GM12891 (cell line): ENCODE measurements at regions not wholly inside any gene's neighbourhood (a gene's known extent, or its start where the extent isn't known, plus 50 kb on each side); places are given as distances from the start of the nearest gene placed in this dataset.
A peak's percentile ranks its signal among the peaks of the same experiment; 100 is the strongest.
"Not testable (repeated sequence)": the region's sequence is repeated elsewhere in the genome, so short reads cannot be mapped to it uniquely, and the experiment has no call there.

Experiments used
- DNase-seq: peaks from one replicate; pipeline ENCODE4 v3.0.0; 2011; ENCODE audit warnings: low spot score; ENCODE audit not compliant: insufficient read length
- FAIRE-seq: peaks from 2 replicates; lab custom pipeline; 2011; peaks lifted over from hg19 to GRCh38; lab: Jason Lieb, UNC
- PAX5 ChIP-seq: IDR thresholded peaks from 2 replicates; pipeline ENCODE4 v1.6.1; 2011; ENCODE audit warnings: low read length, moderate library complexity, mild to moderate bottlenecking; ENCODE audit not compliant: insufficient read depth, severe bottlenecking
- POLR2A ChIP-seq: IDR thresholded peaks from 2 replicates; pipeline ENCODE4 v1.6.1; 2011; ENCODE audit warnings: low read depth, low read length, control low read depth
- POLR2AphosphoS5 ChIP-seq: IDR thresholded peaks from 2 replicates; pipeline ENCODE4 v1.6.1; 2011; ENCODE audit warnings: low read depth, low read length, control low read depth
- POU2F2 ChIP-seq: IDR thresholded peaks from 2 replicates; pipeline ENCODE4 v1.6.1; 2011; ENCODE audit warnings: low read depth, mild to moderate bottlenecking, control low read depth, low read length, moderate library complexity
- SPI1 ChIP-seq: IDR thresholded peaks from 2 replicates; pipeline ENCODE4 v1.6.1; 2011; ENCODE audit warnings: low read depth, low read length, control low read depth
- TAF1 ChIP-seq: IDR thresholded peaks from 2 replicates; pipeline ENCODE4 v1.6.1; 2011; ENCODE audit warnings: low read depth, low read length, control low read depth

GRCh38 chr7:85895835-85896234, 709.0 kb upstream of the SEMA3D start:
- TF ChIP-seq POLR2AphosphoS5 = no peak
- no peak for TF ChIP-seq SPI1
- no peak for TF ChIP-seq TAF1
- TF ChIP-seq PAX5 = no peak
- no peak for TF ChIP-seq POLR2A
- no peak for TF ChIP-seq POU2F2
- DNase-seq = no peak
- FAIRE-seq = no peak

DNA sequence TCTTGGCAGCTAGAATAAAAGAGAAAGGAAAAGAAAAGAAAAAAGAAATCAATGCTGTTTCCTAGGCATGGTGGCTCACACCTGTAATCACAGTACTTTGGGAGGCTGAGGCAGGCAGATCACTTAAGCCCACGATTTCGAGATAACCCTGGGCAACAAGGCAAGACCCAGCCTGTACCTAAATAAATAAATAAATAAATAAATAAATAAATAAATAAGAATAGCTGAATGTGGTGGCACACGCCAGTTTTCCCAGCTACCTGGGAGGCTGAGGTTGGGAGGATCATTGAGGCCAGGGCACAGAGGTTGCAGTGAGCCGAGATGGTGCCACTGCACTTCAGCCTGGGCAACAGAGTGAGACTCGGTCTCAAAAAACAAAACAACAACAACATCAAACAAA, 705.0 kb upstream of the SEMA3D start:
- DNase-seq, FAIRE-seq: not testable (repeated sequence)

DNA sequence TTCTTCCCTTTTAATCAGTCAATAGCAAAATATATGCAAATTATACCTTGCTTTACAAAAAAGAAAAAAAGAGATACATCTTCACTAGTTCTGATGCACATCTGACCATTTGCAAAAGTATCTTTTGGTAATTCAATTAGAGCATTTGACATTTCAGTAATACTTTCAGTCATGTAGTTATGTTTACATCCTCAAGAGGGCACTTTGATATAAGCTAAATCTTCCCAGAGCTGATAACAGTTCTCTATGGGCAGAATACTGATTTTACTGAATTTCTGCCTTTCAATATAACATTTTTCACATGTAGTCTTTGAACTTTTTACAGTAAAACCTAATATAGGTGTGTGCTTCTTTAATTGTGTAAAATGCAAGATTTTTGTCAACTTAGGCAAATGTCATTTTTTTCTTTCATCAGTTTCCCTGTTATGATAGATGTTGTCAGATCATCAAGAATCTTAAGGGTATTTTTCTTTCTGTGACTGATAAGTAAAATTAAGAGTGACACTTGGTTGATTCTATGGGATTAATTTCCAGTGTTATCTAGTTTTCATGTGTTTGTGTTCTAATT, 703.5 kb upstream of the SEMA3D start:
- DNase-seq = no peak
- FAIRE-seq = peak; percentile 57
- TF ChIP-seq POLR2A (no peak), PAX5 (no peak), SPI1 (no peak), POU2F2 (no peak), POLR2AphosphoS5 (no peak), TAF1 (no peak)

- FAIRE-seq (no peak), DNase-seq (no peak)
- TF ChIP-seq TAF1 = no peak
- TF ChIP-seq POU2F2 = no peak
- TF ChIP-seq POLR2AphosphoS5 = no peak
- TF ChIP-seq POLR2A = no peak
- no peak for TF ChIP-seq PAX5
- no peak for TF ChIP-seq SPI1
Measured at GRCh38 chr7:85887133-85887532, 700.3 kb upstream of the SEMA3D start.

DNA sequence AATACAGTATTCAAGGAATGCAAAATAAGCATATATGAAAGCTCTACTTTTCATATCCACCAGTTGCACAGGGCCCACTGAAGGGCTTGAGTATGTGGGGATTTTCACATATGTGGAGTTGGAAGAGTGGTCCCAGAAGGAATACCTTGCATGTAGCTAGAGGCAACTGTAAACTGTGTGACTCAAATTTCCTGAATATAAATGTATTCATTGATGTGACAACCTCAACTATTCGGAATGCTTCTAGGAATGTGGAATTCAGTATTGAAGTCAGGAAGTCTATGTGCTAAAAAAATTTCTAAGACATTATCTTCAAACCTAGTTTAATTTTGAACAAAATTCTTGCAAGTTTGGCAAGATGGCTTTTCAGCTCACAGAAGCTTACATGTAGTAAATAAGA, 695.5 kb upstream of the SEMA3D start:
- TF ChIP-seq PAX5 = no peak
- no peak for TF ChIP-seq POLR2AphosphoS5
- TF ChIP-seq SPI1 = no peak
- no peak for TF ChIP-seq POU2F2
- no peak for TF ChIP-seq POLR2A
- TF ChIP-seq TAF1 = no peak
- DNase-seq (no peak), FAIRE-seq (no peak)

- no peak for DNase-seq
- FAIRE-seq = no peak
- TF ChIP-seq PAX5 (no peak), POU2F2 (no peak), SPI1 (no peak), POLR2A (no peak), POLR2AphosphoS5 (no peak), TAF1 (no peak)
Measured at GRCh38 chr7:85875398-85875797, 688.5 kb upstream of the SEMA3D start.

DNA sequence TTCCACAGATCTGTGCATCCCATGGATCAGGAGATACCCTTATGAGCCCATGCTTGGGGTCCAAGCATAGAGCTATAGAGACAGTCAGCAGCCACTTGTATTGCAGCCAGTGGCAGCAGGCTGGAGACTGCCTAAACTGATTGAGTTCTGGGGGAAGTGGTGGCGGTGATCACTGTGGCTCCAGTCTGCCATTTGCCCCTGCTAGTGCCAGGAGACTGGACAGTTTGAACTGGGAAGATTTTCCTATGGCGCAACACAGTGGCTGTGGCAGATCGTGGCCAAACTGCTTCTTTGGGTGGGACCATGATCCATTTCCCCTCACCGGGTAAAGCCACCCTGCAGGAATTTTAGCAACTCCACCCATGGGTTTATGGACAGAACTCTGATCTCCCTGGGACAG, 679.7 kb upstream of the SEMA3D start:
- FAIRE-seq (no peak), DNase-seq (no peak)
- TF ChIP-seq SPI1 = no peak
- no peak for TF ChIP-seq PAX5
- no peak for TF ChIP-seq POLR2AphosphoS5
- no peak for TF ChIP-seq POLR2A
- TF ChIP-seq POU2F2 = no peak
- TF ChIP-seq TAF1 = no peak

GRCh38 chr7:85851571-85852193, 664.8 kb upstream of the SEMA3D start:
- FAIRE-seq (no peak), DNase-seq (no peak)

GRCh38 chr7:85850381-85850780, 663.5 kb upstream of the SEMA3D start:
- TF ChIP-seq POU2F2 = no peak
- no peak for TF ChIP-seq SPI1
- no peak for TF ChIP-seq PAX5
- TF ChIP-seq POLR2A = no peak
- no peak for TF ChIP-seq POLR2AphosphoS5
- no peak for TF ChIP-seq TAF1
- no peak for FAIRE-seq
- no peak for DNase-seq

More at GRCh38 chr7:85851571-85852193, 664.8 kb upstream of the SEMA3D start:
- TF ChIP-seq POLR2AphosphoS5 = no peak
- TF ChIP-seq POU2F2 = no peak
- no peak for TF ChIP-seq TAF1
- TF ChIP-seq SPI1 = no peak
- no peak for TF ChIP-seq POLR2A

DNA sequence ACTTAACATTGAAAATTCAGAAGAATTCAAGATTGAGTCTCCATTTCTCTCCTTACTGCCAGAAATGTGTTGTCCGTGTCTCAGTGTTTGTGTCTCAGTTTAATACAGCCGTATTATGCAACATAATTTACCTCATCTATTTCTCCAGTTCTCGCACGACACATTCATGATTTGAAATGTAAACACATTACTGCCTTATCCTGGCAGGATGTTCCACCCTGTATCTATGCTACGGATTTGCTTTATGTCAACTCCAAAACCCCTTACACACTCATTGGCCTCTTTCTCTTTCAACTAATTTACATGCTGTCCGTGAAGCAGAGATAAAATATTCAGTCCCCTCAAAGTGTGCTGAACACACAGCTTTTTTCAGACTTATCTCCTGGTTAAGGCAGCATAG, 653.7 kb upstream of the SEMA3D start:
- FAIRE-seq (no peak), DNase-seq (no peak)
- TF ChIP-seq POLR2A (no peak), PAX5 (no peak), POU2F2 (no peak), POLR2AphosphoS5 (no peak), TAF1 (no peak), SPI1 (no peak)
